KG1 (cell line): ENCODE measurements at regions not wholly inside any gene's neighbourhood (a gene's known extent, or its start where the extent isn't known, plus 50 kb on each side); places are given as distances from the start of the nearest gene placed in this dataset.

Source experiments
- DNase-seq: peaks from one replicate; lab custom pipeline; 2025; lab: John Stamatoyannopoulos, UW

- DNase-seq = no peak
Measured at GRCh38 chr10:85225311-85225710, 896.9 kb downstream of the CCSER2 start.

GRCh38 chr10:85226596-85226995 is 898.2 kb downstream of the CCSER2 start:
- no peak for DNase-seq

GRCh38 chr10:85228726-85229125 is 900.3 kb downstream of the CCSER2 start:
- DNase-seq = no peak

- DNase-seq = no peak
Measured at GRCh38 chr10:85231534-85232270, 903.3 kb downstream of the CCSER2 start.

- no peak for DNase-seq
Measured at GRCh38 chr10:85235258-85235657, 906.9 kb downstream of the CCSER2 start.

GRCh38 chr10:85238676-85239075 is 910.3 kb downstream of the CCSER2 start:
- no peak for DNase-seq

- no peak for DNase-seq
Measured at GRCh38 chr10:85250304-85250703, 921.9 kb downstream of the CCSER2 start.

GRCh38 chr10:85256481-85256880 is 928.1 kb downstream of the CCSER2 start:
- no peak for DNase-seq

- DNase-seq = no peak
Measured at GRCh38 chr10:85259908-85260307, 931.5 kb downstream of the CCSER2 start.

GRCh38 chr10:85262992-85263391 is 934.6 kb downstream of the CCSER2 start:
- DNase-seq = no peak

GRCh38 chr10:85265121-85265520 is 936.7 kb downstream of the CCSER2 start:
- DNase-seq = no peak

- DNase-seq = no peak
Measured at GRCh38 chr10:85266808-85267207, 938.4 kb downstream of the CCSER2 start.

GRCh38 chr10:85280014-85280413 is 951.6 kb downstream of the CCSER2 start:
- DNase-seq = no peak

GRCh38 chr10:85284778-85285770 is 956.7 kb downstream of the CCSER2 start:
- no peak for DNase-seq

GRCh38 chr10:85293483-85293882 is 965.1 kb downstream of the CCSER2 start:
- no peak for DNase-seq

- DNase-seq = no peak
Measured at GRCh38 chr10:85311613-85312337, 983.4 kb downstream of the CCSER2 start.

GRCh38 chr10:85315657-85316056 is 987.3 kb downstream of the CCSER2 start:
- no peak for DNase-seq

- DNase-seq = no peak
Measured at GRCh38 chr10:85316276-85316675, 987.9 kb downstream of the CCSER2 start.

GRCh38 chr10:85317827-85318226 is 989.4 kb downstream of the CCSER2 start:
- DNase-seq = no peak

- DNase-seq = no peak
Measured at GRCh38 chr10:85318809-85319807, 990.7 kb downstream of the CCSER2 start.

GRCh38 chr10:85319826-85320225 is 991.4 kb downstream of the CCSER2 start:
- DNase-seq = no peak
